Right lobe of liver (tissue), 6 donors: ENCODE measurements at regions not wholly inside any gene's neighbourhood (a gene's known extent, or its start where the extent isn't known, plus 50 kb on each side); places are given as distances from the start of the nearest gene placed in this dataset.

Source experiments
- ATAC-seq, 4 donors: fragments of 200-7000 bp; cut with Tn5 transposase; one replicate each; pipeline ENCODE4 v1.9.1; 2020; ENCODE audit warnings: mild to moderate bottlenecking in 4 of 4, moderate library complexity in 4 of 4
- DNase-seq, 3 donors: peaks; one replicate each; pipeline ENCODE4 v3.0.0-alpha.2; 2020
- H3K27ac ChIP-seq, 3 donors: fragments of 200-600 bp; one replicate each; pipeline ENCODE4 v1.8.0; 2022
- H3K27me3 ChIP-seq, 2 donors: fragments of 200-600 bp; one replicate each; pipeline ENCODE4 v1.8.0; 2022
- H3K36me3 ChIP-seq, 4 donors: fragments of 200-600 bp; sonication (generic) in 1 of 4; one replicate each; pipeline versions ENCODE4 v1.5.1 to v1.8.0; 2017 to 2022; ENCODE audit warnings: control low read depth in 1 of 4
- H3K4me1 ChIP-seq, 4 donors: fragments of 200-600 bp; sonication (generic) in 1 of 4; one replicate each; pipeline versions ENCODE4 v1.5.1 to v1.8.0; 2017 to 2022; ENCODE audit warnings: control low read depth in 1 of 4
- H3K4me3 ChIP-seq, 3 donors: fragments of 200-600 bp; one replicate each; pipeline ENCODE4 v1.8.0; 2022
- H3K9me3 ChIP-seq, 4 donors: fragments of 200-600 bp; sonication (generic) in 1 of 4; one replicate each; pipeline versions ENCODE4 v1.5.1 to v1.8.0; 2017 to 2022; ENCODE audit warnings: control low read depth in 1 of 4
- CTCF ChIP-seq, 4 donors: fragments of 200-600 bp in 3 of 4; fragments of 450-650 bp in 1 of 4; IDR thresholded peaks; one replicate each; pipeline versions ENCODE4 v1.5.1 to v1.8.0; 2016 to 2022; ENCODE audit warnings: antibody characterized with exemption in 4 of 4, mild to moderate bottlenecking in 2 of 4
- POLR2A ChIP-seq: fragments of 450-650 bp; IDR thresholded peaks from one replicate; pipeline ENCODE4 v1.6.1; 2017; ENCODE audit warnings: antibody characterized with exemption, mild to moderate bottlenecking
- WGBS: methylation state at CpG from one replicate; pipeline ENCODE4 v1.1.6; 2018; ENCODE audit warnings: low coverage, low lambda C conversion rate; ENCODE audit not compliant: insufficient coverage; ENCODE audit errors: missing lambda C conversion rate; 5-methylcytosine and 5-hydroxymethylcytosine counted together
- intact Hi-C, 2 donors: fragments of 100-400 bp; cut with DNase I; formaldehyde crosslinking; loops; one replicate each; pipeline versions ENCODE4 v1.11.2 to v1.14.1; 2022
- donor health status: DM: no; HTN: yes; CAD: no.
- donor health status: DM: no; HTN: no; CAD: no.
- donor health status: DM: no; HTN: no; CAD: no.
- donor health status: DM: no; HTN: yes; CAD: no.
- donor health status: DM: no; HTN: yes; CAD: no.

- intact Hi-C loops = no loop called here
- Histone ChIP-seq H3K27me3 (no peaks in the 10 kb centered on the region), H3K36me3 (no peaks in the 10 kb centered on the region), H3K4me3 (no peak overlapping the region), H3K9me3 (no peaks in the 10 kb centered on the region), H3K27ac (no peak overlapping the region), H3K4me1 (peaks cover 0 to 22% (median 13%) of the 10 kb centered on the region in 4 donors)
- no peak for TF ChIP-seq CTCF (IDR thresholded peaks at IDR 0.05)
- TF ChIP-seq POLR2A = no peak
- ATAC-seq (no peak), DNase-seq (peak in 1 of 3 donors; percentile 34)
- WGBS = no CpG with 5 or more reads among the region's 6 CpGs
These were observed 54.7 kb downstream of the MYEOV start for GRCh38 chr11:69348414-69349235.

GRCh38 chr11:69350040-69350439 is 56.1 kb downstream of the MYEOV start:
- ATAC-seq (no peak), DNase-seq (no peak)
- Histone ChIP-seq H3K4me3 (no peak overlapping the region), H3K36me3 (no peaks in the 10 kb centered on the region), H3K9me3 (no peaks in the 10 kb centered on the region), H3K27me3 (no peaks in the 10 kb centered on the region), H3K4me1 (peaks cover 0 to 29% (median 16%) of the 10 kb centered on the region in 4 donors), H3K27ac (no peak overlapping the region)
- intact Hi-C loops = no loop called here
- 85% methylated on average over 1 of the region's 1 CpG for WGBS
- TF ChIP-seq POLR2A = no peak
- TF ChIP-seq CTCF (IDR thresholded peaks at IDR 0.05) = no peak

- H3K27me3 ChIP-seq = no peaks in the 10 kb centered on the region
- peaks cover 0 to 29% (median 16%) of the 10 kb centered on the region in 4 donors for H3K4me1 ChIP-seq
- intact Hi-C loops = no loop called here
- H3K36me3 ChIP-seq = no peaks in the 10 kb centered on the region
- no peak for ATAC-seq
- H3K9me3 ChIP-seq = no peaks in the 10 kb centered on the region
- H3K27ac ChIP-seq = no peak overlapping the region
- no peak for DNase-seq
- H3K4me3 ChIP-seq = no peak overlapping the region
- TF ChIP-seq CTCF (IDR thresholded peaks at IDR 0.05) = no peak
- no peak for TF ChIP-seq POLR2A
These were observed 56.6 kb downstream of the MYEOV start for GRCh38 chr11:69350596-69350995.

- H3K4me1 ChIP-seq = peaks cover 0 to 31% (median 17%) of the 10 kb centered on the region in 4 donors
- ATAC-seq = no peak
- H3K27ac ChIP-seq = no peak overlapping the region
- H3K27me3 ChIP-seq = no peaks in the 10 kb centered on the region
- intact Hi-C loops = no loop called here
- no peak overlapping the region for H3K4me3 ChIP-seq
- TF ChIP-seq CTCF (IDR thresholded peaks at IDR 0.05) (no peak), POLR2A (no peak)
- H3K36me3 ChIP-seq = no peaks in the 10 kb centered on the region
- no peak for DNase-seq
- H3K9me3 ChIP-seq = no peaks in the 10 kb centered on the region
These were observed 57.5 kb downstream of the MYEOV start for GRCh38 chr11:69351460-69351859.
